Activated naive CD4-positive, alpha-beta T cell treated with anti-CD3 and anti-CD28 coated beads, Interleukin-2, amount 50 U/mL, for 72 hours (primary cell): ENCODE measurements at regions not wholly inside any gene's neighbourhood (a gene's known extent, or its start where the extent isn't known, plus 50 kb on each side); places are given as distances from the start of the nearest gene placed in this dataset.
"Not testable (repeated sequence)": the region's sequence is repeated elsewhere in the genome, so short reads cannot be mapped to it uniquely, and the experiment has no call there.

Source experiments
- ATAC-seq, 2 donors: fragments of 150-1000 bp; cut with Tn5 transposase; 2 replicates each; pipeline ENCODE4 v1.10.0; 2021; ENCODE audit warnings: mild to moderate bottlenecking in 2 of 2, moderate library complexity in 2 of 2
- DNase-seq, 2 donors: peaks; one replicate each; pipeline ENCODE4 v3.0.0; 2021 to 2022; ENCODE audit warnings: low spot score in 2 of 2
- H3K27ac Mint-ChIP-seq, 2 donors: one replicate each; pipeline ENCODE4 v1.8.0; 2022; ENCODE audit warnings: mild to moderate bottlenecking in 2 of 2, mixed read lengths in 2 of 2
- H3K36me3 Mint-ChIP-seq, 2 donors: one replicate each; pipeline ENCODE4 v1.8.0; 2022; ENCODE audit warnings: mixed read lengths in 2 of 2
- H3K9me3 Mint-ChIP-seq, 2 donors: one replicate each; pipeline ENCODE4 v1.8.0; 2022; ENCODE audit warnings: mixed read lengths in 2 of 2

- DNase-seq, ATAC-seq, H3K27ac Mint-ChIP-seq: not testable (repeated sequence)
- H3K36me3 Mint-ChIP-seq, result peaks cover 10% of the 10 kb centered on the region in 2 donors
- peaks cover 18 to 28% of the 10 kb centered on the region in 2 donors for H3K9me3 Mint-ChIP-seq
These were observed 277.8 kb upstream of the ARHGAP42 start for GRCh38 chr11:100409267-100409666.

- H3K9me3 Mint-ChIP-seq, result peaks cover 21 to 27% of the 10 kb centered on the region in 2 donors
These were observed 267.6 kb upstream of the ARHGAP42 start for GRCh38 chr11:100419518-100419917.

DNA sequence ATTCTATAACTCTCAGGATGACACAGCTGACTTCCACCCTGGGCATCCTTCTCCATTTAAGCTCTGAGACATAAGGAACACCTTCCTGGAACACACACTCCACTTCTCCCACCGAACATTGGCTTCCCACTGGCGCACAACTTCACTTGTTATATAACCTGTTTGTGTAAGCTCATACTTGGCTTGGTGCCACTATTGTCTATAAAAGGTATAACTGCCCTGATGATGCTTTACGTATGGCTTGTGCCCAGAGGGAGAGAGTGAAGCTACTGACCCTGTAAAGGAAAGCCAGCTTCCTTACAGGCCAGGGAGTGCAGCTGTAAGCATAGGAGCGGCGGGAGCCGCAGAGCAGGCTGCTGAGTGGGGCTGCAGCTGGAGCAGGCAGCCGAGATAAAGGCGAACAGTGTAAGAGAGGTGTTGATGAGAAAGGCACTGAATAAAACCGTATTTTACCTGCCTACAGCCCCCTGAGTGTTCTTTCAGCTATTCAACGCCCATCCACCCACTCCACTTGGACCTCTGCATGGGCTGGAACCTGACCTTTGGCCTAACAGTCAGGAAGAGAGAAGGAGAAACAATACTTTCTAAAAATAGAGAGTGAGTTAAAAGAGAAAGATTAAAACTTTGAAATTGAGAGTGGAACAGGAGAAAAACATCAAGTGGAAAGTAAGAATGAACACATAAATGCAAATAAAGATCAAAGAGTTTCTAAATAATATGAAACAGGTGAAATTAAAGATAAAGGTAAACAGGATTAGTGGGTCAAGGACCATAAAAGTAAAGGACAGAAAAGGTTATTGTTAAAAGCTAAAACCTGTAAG lies 252.1 kb upstream of the ARHGAP42 start:
- no peak overlapping the region for H3K27ac Mint-ChIP-seq
- peaks cover 19 to 24% of the 10 kb centered on the region in 2 donors for H3K9me3 Mint-ChIP-seq
- peaks cover 0 to 6% of the 10 kb centered on the region in 2 donors for H3K36me3 Mint-ChIP-seq
- ATAC-seq (no peak), DNase-seq (no peak)

More at GRCh38 chr11:100419518-100419917, 267.6 kb upstream of the ARHGAP42 start:
- DNase-seq, result no peak
- H3K27ac Mint-ChIP-seq, result no peak overlapping the region
- ATAC-seq, result no peak
- no peaks in the 10 kb centered on the region for H3K36me3 Mint-ChIP-seq

DNA sequence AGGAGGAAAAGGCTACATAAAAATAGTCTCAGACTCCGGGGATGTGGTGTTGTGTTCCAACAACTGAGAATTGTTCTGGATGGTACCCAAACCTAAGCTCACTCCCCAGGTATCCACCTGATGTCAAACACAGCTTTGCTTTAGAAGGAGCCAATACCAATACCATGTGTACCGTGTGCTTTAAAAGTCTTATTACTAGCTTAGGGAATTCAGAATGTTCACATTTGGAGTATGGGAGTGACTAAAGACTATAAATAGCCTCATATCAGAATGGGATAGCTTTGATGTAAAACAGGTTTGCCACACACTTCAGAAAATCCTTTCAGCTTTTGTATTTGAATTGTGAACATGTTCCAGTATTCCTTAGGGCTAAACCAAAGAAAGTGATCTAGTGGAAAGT lies 248.7 kb upstream of the ARHGAP42 start:
- Mint-ChIP-seq H3K27ac (no peak overlapping the region), H3K36me3 (peaks cover 0 to 6% of the 10 kb centered on the region in 2 donors), H3K9me3 (peaks cover 25% of the 10 kb centered on the region in 2 donors)
- ATAC-seq, result no peak
- no peak for DNase-seq

- no peak overlapping the region for H3K27ac Mint-ChIP-seq
- peaks cover 12 to 13% of the 10 kb centered on the region in 2 donors for H3K9me3 Mint-ChIP-seq
- ATAC-seq, result no peak
- no peak for DNase-seq
- H3K36me3 Mint-ChIP-seq, result peaks cover 0 to 6% of the 10 kb centered on the region in 2 donors
These were observed 246.0 kb upstream of the ARHGAP42 start for GRCh38 chr11:100441086-100441485.

DNA sequence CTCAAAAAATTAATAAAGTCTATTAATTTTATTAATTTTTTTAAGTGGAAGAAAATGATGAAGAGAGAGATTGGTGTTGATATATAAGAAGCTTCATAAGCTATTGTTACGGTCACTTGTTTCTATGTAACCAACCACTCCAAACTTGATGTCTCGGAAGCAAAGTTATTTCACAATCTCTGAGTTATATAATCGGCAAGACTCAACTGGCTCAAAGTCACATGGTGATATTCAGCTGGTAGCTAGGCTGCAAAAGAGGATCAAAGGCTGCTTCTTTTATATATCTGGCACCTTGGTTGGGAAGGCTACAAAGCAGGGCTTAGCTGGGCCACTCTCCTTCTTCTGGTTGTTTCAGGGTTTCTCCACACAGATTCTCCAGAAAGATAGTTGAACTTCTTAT lies 245.1 kb upstream of the ARHGAP42 start:
- H3K9me3 Mint-ChIP-seq, result peaks cover 15% of the 10 kb centered on the region in 2 donors
- H3K36me3 Mint-ChIP-seq, result peaks cover 0 to 4% of the 10 kb centered on the region in 2 donors
- H3K27ac Mint-ChIP-seq, result no peak overlapping the region
- ATAC-seq (no peak), DNase-seq (no peak)

- ATAC-seq, result no peak
- no peak for DNase-seq
- no peaks in the 10 kb centered on the region for H3K36me3 Mint-ChIP-seq
- peaks cover 10 to 19% of the 10 kb centered on the region in 2 donors for H3K9me3 Mint-ChIP-seq
- H3K27ac Mint-ChIP-seq, result no peak overlapping the region
These were observed 241.8 kb upstream of the ARHGAP42 start for GRCh38 chr11:100445231-100445735.

DNA sequence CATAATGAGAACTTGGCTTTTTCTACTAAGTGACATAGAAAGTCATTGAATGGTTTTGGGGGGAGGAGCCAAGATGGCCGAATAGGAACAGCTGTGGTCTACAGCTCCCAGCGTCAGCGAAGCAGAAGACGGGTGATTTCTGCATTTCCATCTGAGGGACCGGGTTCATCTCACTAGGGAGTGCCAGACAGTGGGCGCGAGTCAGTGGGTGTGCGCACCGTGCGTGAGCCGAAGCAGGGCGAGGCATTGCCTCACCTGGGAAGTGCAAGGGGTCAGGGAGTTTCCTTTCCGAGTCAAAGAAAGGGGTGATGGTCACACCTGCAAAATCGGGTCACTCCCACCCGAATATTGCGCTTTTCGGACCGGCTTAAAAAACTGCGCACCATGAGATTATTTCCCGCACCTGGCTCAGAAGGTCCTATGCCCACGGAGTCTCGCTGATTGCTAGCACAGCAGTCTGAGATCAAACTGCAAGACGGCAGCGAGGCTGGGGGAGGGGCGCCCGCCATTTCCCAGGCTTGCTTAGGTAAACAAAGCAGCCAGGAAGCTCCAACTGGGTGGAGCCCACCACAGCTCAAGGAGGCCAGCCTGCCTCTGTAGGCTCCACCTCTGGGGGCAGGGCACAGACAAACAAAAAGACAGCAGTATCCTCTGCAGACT lies 235.2 kb upstream of the ARHGAP42 start:
- DNase-seq, ATAC-seq, H3K27ac Mint-ChIP-seq, H3K36me3 Mint-ChIP-seq: not testable (repeated sequence)
- peaks cover 0 to 16% of the 10 kb centered on the region in 2 donors for H3K9me3 Mint-ChIP-seq

- H3K9me3 Mint-ChIP-seq, result peaks cover 20 to 26% of the 10 kb centered on the region in 2 donors
These were observed 227.3 kb upstream of the ARHGAP42 start for GRCh38 chr11:100459811-100460210.

DNA sequence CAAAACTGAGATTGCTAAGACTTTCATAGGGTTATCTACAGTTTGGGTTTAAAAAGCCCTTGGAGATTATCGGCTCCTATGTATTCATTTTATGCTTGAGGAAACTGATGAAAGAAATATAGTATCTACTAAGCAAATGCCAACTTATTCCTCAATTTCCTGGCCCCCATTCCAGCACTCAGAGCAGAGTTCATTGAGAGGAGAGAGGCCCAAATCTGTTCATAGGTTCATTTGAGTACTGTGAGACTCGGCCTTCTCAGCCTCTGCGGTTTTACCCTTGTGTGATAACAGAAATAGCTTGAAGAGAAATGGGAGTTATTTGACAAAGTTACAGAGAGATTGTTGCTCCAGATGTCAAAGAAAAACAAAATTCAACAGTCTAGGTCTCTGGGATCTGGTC lies 226.7 kb upstream of the ARHGAP42 start:
- Mint-ChIP-seq H3K27ac (no peak overlapping the region), H3K9me3 (peaks cover 20 to 26% of the 10 kb centered on the region in 2 donors)
- no peak for ATAC-seq

More at GRCh38 chr11:100459811-100460210, 227.3 kb upstream of the ARHGAP42 start:
- H3K27ac Mint-ChIP-seq, result no peak overlapping the region
- H3K36me3 Mint-ChIP-seq, result no peaks in the 10 kb centered on the region
- no peak for ATAC-seq
- no peak for DNase-seq

DNA sequence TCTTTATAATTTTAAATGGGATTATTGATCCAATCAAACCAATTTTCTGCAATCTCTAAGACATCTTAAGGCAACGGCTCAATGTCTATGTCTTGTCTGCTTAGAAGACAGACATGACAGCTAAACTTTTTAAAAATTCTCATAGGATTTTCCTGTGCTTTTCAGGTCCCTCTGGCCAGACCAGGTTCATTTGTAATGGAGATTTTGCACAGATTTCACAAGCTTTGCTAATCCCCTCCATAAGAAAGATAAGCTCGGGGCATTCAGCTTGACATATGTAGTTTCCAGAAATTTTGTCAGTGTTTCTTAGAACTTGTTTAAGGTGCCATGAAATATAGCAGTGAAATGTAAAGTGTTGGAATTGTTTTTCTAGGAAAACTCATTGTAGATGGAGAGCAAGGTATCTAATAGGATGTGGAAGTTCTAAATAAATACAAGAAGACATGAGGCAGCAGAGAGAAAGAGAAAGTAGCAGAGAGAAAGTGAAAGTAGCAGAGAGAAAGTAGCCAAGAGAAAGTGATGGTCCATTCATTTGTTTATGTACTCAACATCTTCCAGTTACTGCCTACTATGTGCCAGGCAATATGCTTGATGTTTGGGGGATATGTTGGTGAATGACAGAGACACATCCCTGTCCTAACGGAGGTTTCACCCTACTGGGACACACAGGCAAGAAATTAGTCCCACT lies 219.1 kb upstream of the ARHGAP42 start:
- H3K36me3 Mint-ChIP-seq, result peaks cover 0 to 4% of the 10 kb centered on the region in 2 donors
- ATAC-seq, result no peak
- H3K9me3 Mint-ChIP-seq, result peaks cover 25 to 27% of the 10 kb centered on the region in 2 donors
- no peak for DNase-seq
- no peak overlapping the region for H3K27ac Mint-ChIP-seq

More for the DNA sequence above, 226.7 kb upstream of the ARHGAP42 start:
- DNase-seq, result no peak
- no peaks in the 10 kb centered on the region for H3K36me3 Mint-ChIP-seq

GRCh38 chr11:100469835-100470234 lies 217.3 kb upstream of the ARHGAP42 start:
- Mint-ChIP-seq H3K9me3 (peaks cover 27 to 34% of the 10 kb centered on the region in 2 donors), H3K36me3 (peaks cover 0 to 4% of the 10 kb centered on the region in 2 donors), H3K27ac (no peak overlapping the region)
- no peak for DNase-seq
- ATAC-seq, result no peak

GRCh38 chr11:100472727-100473389 lies 214.2 kb upstream of the ARHGAP42 start:
- Mint-ChIP-seq H3K9me3 (peaks cover 17 to 28% of the 10 kb centered on the region in 2 donors), H3K27ac (no peak overlapping the region), H3K36me3 (peaks cover 0 to 4% of the 10 kb centered on the region in 2 donors)
- no peak for DNase-seq
- no peak for ATAC-seq

DNA sequence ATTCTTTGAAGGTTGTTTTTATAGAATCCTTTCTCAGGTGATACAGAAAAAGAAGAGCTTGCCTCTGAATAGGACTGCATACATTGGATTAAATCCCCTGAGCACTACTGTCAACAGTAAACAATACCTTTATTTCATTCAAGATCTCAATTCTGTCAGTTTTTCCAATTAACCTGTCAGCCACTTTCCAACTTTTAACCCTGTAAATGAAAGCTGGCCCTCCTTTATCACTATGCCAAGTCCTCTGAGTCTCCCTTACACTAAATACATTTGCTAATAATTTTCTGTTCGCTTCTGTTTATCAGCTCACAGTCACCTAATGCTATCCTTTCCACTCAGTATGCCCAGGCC lies 213.7 kb upstream of the ARHGAP42 start:
- H3K36me3 Mint-ChIP-seq, result peaks cover 0 to 4% of the 10 kb centered on the region in 2 donors
- DNase-seq (no peak), ATAC-seq (no peak)
- H3K9me3 Mint-ChIP-seq, result peaks cover 14 to 26% of the 10 kb centered on the region in 2 donors
- H3K27ac Mint-ChIP-seq, result no peak overlapping the region

- ATAC-seq, result no peak
- H3K9me3 Mint-ChIP-seq, result peaks cover 13 to 39% of the 10 kb centered on the region in 2 donors
- DNase-seq, result no peak
- H3K27ac Mint-ChIP-seq, result no peak overlapping the region
- H3K36me3 Mint-ChIP-seq, result peaks cover 5 to 25% of the 10 kb centered on the region in 2 donors
These were observed 202.1 kb upstream of the ARHGAP42 start for GRCh38 chr11:100484948-100485347.

DNA sequence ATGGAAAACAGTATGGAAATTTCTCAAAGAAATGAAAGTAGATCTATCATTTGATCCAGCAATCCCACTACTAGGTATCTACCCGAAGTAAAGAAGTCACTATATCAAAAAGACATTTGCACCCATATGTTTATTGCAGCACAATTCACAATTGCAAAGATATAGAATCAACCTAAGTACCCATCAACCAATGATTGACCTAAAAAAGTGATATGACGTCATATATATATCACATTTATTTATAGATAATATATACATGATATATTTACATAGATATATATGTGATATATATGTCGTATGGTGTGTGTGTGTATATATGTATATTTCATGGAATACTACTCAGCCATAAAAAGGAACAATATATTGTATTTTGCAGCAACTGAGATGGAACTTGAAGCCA lies 188.3 kb upstream of the ARHGAP42 start:
- Mint-ChIP-seq H3K27ac (no peak overlapping the region), H3K9me3 (peaks cover 21 to 33% of the 10 kb centered on the region in 2 donors), H3K36me3 (no peaks in the 10 kb centered on the region)
- ATAC-seq, result no peak
- no peak for DNase-seq
